Fibroblast of upper back skin (primary cell): ENCODE measurements at regions not wholly inside any gene's neighbourhood (a gene's known extent, or its start where the extent isn't known, plus 50 kb on each side); places are given as distances from the start of the nearest gene placed in this dataset.
A peak's percentile ranks its signal among the peaks of the same experiment; 100 is the strongest.
"Not testable (repeated sequence)": the region's sequence is repeated elsewhere in the genome, so short reads cannot be mapped to it uniquely, and the experiment has no call there.

ENCODE experiments used
- DNase-seq: peaks from one replicate; pipeline ENCODE4 v3.0.0-alpha.2; 2013

DNA sequence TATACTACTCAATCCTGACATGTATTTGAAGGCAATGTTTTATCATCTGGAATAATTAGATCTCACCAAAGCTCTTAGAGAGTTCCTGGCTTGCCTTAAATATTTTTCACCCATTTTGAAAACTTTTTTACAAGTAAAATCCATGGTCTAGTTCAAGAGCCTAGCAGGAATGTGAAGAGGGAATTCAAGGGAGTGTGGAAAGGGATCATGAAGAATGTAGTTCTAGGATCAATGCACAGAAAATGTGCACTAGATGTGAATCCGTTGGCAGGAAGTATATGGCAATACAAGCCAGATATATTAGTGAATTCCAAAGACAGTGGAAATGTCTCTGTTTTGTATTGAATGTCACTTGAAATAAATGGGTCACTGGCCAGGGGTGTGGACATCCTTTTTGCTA is 167.9 kb upstream of the MOCS2 start:
- DNase-seq = no peak

DNA sequence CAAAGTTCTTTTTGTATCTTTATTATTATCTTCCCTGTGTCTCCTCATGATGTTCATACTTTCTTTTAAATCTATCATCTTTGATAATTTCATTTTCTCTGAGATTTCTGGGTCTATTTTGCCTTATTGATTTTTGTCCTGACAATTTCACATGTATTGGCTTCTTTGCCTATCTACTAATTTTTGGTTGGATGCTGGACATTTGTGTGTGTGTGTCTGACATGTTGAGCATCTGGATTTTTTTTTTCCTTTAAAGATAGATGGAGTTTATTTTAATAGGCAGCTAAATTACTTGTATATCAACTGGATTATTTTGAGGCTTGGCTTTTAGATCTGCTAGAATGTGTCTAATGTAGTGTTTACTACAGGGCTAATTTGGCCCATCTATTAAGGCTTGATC is 178.0 kb upstream of the MOCS2 start:
- DNase-seq = no peak

DNA sequence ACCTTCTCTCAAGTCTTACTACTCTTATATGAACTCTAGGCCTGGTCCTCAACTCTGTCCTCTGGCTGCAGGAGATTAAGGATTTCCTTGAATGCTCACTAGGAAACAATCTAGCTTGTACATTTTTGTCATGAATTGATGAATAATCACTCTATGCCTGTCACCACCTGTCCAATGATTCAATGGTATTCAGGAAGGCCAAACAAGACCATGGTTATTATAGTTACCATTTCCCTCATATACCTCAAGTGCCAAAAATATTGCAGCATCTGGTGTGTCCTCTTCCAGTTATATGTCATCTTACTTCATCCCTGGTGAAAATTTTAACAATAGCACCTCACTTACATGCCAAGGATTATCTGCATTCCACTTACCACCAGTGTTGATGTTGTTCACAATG is 179.0 kb upstream of the MOCS2 start:
- DNase-seq = peak; percentile 45

DNA sequence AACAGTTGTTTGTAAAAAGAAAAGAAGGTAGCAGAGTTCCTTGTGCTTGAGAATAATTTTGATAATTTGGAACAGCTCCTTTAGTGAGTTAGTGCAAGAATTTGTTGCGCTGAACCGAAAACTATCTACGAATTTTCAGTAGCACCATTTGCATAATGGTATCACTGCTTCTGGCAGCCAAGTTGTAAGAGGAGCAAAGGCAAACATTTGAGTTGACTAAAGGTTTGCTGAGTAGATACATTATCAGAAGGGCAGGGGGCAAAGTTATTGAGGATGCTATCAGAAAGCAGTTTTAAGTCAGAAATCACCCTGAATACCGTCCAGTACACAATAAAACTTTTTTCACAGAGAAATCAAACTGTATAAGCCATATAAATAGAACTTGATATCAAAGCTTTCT is 181.5 kb upstream of the MOCS2 start:
- DNase-seq = no peak

DNA sequence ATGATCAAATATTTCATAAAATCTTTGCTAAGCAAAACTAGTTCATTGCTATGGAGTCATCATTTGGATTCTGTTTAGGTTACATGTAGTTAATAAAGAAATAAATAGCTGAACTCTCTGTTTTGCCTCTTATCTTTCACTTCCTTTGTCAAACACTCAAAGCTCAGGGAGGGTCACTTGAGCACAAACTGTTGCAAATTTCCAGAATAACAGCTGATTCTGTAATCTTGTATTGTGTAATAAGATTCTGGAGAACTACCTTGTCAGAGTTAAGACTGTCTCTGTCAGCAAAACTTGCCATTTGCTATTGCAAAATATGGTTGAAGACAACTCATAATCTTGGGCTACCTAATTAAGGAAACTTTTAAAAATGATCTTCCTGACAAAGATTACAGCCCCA is 182.0 kb upstream of the MOCS2 start:
- no peak for DNase-seq

DNA sequence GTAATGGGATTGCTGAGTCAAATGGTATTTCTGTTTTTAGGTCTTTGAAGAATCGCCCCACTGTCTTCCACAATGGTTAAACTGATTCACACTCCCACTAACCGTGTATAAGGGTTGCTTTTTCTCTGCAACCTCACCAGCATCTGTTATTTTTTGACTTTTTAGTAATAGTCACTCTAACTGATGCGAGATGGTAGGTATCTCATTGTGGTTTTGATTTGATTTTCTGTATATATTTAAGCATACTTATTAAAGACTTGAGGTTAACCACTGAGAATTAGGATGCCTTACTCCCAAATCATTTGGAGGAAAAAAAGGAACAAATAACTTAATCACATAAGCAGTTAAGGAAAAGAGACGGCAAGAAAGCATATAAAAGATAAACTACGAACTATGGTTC is 181.6 kb upstream of the FST start:
- peak; percentile 49 for DNase-seq

DNA sequence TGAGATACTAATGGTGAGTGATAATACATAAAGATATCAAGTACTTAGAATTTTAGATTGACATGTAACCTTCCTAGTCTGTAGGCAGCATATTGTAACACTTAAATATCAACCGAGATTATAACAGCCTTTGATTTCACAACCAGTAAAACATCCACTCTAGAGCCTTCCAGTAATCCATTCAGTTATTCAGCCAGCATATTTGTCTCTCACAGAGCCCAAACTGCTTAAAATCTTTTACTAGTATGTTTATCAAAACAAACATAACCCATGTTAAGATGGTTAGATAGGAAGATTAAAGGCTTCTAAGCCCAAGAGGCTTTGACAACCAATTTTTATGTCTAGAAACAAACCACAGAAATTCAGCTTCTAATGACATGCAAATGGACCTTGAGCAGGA is 177.9 kb upstream of the FST start:
- peak; percentile 53 for DNase-seq

DNA sequence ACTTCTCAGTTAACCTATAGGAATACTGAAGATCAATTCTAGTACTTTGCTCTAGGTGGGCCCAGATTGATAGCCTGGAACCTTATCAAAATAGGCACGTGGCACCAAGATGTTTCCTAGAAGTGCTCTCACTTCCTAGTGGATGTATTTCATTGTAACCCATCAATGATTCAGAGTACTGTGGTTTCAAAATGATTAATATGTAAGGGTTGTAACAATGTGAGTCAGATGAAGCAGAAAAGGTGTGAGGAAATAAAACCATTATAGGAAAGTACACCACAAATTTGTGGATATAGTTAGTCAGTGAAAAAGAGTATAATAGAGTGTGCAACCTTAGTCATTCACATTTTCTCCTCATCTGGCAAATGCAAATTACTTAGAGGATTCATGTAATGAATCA is 177.3 kb upstream of the FST start:
- DNase-seq = peak; percentile 85

DNA sequence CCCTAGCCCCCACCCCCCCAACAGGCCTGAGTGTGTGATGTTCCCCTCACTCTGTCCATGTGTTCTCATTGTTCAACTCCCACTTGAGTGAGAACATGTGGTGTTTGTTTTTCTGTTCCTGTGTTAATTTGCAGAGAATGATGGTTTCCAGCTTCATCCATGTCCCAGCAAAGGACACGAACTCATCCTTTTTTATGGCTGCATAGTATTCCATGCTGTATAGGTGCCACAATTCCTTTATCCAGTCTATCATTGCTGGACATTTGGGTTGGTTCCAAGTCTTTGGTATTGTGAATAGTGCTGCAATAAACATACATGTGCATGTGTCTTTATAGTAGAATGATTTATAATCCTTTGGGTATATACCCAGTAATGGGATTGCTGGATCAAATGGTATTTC is 175.1 kb upstream of the FST start:
- DNase-seq = not testable (repeated sequence)

DNA sequence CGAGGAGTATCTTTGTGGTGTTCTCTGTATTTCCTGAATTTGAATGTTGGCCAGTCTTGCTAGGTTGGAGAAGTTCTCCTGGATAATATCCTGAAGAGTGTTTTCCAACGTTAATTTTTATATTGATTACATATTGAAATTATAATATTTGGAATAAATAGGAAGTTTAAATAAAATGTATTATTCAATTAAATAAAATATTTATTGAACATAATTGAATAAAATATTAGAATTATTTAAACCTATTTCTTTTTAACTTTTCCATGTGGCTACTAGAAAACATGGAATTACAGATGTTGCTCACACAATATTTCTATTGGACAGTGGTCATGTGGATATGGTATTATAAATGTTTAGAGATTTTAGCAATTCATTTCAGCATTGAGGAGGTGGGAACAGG is 170.8 kb upstream of the FST start:
- DNase-seq = no peak

DNA sequence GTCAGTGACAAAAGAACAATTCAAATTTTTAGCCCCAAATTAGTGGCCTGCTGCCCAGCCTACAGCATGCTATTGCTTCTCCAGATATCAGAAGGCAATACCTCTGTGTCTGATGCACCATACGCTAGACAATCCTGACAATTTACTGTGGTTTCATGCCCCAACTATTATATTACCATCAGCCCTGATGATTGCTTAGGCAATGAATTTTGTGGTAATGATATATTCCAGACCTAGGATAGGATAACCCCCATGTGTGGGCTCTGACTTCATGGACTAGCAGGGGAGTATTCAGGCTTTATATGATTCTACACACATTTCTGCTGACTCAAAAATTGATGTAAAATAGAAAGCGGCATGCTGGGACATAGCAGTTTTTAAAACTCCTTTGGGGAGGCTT is 168.7 kb upstream of the FST start:
- peak; percentile 55 for DNase-seq

DNA sequence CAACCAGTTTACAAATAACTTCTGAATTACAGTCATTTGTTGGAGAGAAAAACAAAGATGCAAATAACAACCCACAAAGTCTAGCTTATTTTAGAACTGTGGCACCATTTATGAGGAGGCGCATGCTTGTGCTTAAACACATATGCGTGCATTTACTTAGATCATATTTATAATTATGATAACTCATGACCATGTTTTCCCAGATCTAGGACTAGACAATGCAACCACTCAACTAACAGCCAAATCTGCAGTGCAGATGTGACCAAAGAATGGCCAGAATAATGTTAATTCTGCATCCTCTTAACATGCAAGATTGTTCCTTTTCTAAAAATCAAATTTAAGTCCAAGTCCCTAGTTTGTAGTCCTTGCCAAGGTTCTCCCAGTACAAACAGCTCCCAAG is 167.3 kb upstream of the FST start:
- no peak for DNase-seq

DNA sequence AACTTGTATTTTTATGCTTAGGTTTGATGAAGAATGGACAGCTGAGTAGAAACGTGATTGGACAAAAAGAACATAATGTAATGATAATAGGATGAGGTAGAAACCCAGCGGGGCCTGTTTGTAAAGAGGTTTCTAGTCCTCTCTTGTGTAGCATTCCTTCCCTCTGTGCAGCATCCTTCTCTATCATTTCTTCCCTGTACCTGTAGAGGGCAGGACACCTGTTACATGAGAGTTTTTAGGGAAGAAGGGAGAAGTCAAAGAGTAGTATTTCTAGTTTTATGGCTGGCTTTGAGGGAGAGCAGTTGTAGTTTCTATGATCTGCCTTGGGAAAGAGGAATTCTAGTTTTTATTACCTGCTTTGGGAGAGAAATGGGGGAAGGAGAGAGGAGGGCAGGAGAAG is 162.1 kb upstream of the FST start:
- DNase-seq = no peak

DNA sequence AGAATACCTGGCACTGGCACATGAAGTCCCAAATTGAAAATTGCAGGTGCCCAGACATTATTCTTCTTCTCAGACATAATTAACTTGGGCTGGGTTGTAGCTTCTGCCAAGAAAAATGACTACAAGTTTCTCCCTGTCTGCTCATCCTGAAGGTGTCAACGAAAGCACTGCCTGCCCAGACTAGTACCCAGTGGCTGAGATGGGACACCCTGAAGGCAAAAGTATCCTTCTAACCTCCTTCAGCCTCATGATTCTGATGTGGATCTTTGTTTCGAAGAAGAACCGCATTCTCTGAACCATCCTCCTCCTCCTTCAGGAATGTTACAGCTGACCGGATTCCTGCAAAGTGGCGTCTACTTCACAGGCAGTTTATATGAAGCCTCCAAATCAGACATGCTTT is 161.1 kb upstream of the FST start:
- no peak for DNase-seq

DNA sequence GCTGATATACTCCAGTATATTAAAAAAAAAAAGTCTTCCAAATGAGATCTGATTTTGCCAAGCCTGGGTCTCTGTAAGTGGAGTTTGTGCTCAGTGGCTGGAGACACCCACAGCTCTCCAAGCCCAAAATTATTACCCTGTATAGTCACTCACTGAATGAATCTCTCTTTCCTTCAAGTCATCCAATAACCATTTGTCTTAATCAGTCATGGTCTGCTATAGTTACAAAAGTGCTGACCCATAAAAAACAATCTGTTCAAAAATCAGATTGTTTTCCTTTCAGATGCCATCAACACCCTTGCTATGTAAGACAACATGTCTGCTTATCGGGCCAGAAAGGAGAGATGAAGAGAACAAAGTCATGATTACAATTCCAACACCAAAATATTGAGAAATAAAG is 159.4 kb upstream of the FST start:
- DNase-seq = no peak

DNA sequence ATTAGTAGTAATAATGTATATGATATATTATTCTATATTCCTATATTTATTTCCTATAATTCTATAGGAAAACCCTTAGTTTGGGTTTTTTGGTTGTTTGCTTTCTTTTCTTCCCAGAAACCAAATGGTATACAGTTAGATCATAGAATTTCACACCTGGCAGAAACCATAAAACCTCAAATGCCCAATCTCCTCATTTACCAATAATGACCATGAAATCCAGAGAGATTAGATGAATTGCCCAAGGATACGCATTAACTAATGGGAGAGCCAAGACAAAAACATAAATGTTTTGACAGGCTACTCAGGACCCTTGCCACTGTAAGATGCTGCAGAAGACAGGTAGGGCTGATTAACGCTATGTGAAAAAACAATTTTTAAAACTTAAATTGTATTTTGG is 158.7 kb upstream of the FST start:
- DNase-seq = no peak

DNA sequence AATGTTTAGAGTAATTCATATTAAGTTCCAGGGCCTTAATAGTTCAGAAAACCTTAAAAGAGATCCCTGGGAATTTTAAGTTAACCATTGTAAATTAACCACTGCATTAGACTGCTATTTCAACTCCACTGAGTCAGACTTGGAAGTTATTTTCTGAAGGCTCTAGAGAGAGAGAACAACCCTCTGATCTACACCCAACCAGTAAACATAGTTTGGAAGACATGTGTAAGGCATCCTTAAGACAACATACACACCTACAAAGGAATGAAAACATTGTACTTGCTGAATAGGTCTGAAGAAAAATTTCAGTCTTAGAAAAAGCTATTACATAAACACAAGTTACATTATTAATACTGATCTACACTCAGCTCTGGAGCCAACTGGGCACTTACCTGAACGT is 158.2 kb upstream of the FST start:
- no peak for DNase-seq

DNA sequence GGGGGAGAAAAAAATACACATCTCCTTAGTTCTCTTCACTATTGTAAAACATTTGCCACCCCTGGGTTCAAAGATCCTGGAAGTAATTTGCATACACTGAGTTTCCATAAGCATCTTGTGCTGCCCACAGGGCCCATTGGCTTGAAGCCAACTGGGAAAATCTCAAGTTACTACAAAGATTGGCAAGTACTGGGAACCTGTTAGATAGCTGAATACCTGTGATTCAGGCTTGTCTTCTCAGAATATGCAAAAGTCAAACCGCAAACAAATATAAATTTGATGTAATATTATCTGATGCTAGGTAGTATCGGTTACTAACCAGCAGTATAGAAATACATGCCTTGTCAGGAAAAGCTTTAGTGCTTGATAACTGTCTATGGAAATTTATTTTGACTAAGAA is 156.9 kb upstream of the FST start:
- no peak for DNase-seq

DNA sequence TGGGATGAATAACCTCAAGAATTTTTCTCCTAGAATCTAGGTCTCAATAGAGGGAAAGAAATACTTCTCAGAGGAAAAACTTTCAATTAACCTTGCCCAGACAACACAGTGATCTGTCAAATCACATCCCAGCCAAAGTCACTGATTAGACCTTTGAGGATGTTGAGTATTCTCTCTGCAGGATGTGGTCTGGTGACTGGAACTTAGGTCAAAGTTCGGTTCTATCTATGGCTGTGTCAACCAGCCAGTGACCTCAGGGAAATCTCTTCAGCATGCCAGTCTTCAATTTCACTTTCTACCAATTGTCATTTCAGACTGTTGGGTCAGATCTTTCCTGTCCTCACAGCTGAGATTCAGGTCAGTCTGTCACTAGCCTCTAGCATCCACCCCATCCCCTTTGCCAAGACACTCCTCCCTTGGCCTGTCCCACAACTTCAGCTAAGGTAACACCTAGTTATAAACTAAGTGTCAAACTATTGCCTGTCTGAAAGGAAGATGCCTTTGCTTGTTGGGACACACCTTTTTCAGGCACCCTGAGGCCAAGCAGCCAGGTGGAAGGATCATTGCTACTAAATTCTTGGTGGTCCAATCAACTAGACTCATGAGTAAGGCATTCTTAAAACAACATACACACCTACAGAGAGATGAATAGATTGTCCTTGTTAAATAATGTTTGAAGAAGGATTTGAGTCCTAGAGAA is 156.3 kb upstream of the FST start:
- no peak for DNase-seq

DNA sequence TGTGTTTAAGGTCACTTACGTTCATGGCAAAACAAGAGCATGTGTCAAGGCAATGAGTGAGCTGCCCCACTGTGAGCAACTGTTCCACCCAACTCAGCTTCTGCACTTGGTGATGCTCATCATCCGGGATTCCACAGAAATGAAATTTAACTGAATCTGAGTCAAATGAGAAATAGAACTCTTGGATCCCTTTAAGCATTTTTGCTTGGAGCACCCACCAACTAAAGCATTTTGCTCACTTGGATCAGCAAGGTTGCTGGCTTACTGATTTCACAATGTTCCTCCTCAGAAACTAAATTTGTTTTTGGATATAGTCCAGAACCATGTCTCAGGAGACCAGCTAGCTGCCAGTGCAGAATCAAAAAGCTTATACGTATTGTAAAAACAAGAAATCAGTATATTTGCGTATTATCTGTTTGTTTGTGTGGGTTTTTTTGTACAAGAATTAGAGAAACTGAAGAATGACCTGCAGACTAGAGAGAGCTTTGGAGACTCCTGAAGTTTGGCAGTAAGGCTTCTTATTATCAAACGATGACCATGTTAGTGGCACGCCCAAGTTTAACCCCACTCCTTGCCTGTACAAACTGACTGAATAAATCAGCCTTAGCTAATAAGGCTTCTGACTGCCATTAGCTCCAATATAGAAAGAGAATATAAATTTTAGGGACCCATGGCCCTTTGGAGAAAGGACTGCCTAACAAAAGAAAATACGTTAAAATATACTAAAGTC is 153.8 kb upstream of the FST start:
- peak; percentile 48 for DNase-seq

DNA sequence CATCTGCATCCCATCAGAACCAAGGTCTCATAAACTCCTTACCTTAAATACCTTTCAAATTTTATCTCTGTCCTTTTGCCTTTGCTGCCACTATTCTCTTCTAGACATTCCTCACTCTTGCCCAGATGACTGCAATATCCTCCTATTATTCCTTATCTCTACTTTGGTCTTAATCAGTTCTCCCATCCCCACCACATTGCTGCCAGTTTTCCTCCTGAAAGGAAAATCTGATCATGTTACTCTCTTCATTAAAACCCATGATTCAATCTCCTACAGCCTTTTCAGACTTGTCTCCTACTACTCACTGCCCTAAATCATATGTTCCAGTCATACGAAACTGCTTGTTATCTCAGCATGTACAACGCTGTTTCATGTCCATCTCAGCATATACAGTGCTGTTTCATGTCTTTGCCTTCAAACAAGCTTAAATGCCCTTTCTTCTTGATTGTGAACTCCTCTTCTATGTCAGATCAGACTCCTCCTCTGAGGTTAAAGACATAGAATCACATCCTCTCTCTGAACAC is 152.6 kb upstream of the FST start:
- DNase-seq = no peak

DNA sequence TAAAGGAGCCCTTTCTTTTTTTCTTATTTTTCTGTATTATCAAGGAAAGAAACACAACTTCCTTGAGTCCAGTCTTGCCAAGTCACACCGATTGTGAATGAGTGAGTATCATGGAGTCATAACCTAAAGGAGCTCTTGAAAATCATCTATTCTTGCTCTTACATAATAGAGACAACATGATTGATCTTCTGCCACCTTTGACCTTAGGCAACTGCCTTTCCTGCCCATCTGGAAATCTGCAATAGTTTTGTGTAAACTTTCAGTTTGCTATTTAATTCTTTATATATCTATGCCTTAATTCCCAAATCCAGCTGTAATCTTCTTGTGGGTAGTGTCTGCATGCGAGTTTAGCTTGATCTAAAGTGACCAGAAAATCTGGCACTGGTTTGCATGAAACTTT is 149.9 kb upstream of the FST start:
- DNase-seq = no peak

DNA sequence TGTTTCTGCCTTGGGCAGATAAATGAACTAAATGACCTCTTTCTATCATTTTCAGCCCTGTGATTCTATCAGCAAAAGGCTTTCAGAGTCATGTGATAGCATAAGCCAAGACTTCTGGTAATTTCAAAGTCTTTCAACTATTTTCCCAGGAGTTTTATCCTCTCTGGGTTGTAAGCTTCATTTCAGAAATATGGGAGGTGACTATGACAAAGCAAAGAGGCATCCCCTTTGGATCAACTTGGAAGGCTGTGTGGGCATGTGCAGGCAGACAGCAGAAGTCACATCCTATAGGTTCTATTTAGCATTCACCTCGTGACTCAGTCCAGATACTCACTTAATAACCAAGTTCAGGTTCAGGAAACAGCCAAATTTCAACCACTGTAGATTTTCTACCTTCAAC is 149.0 kb upstream of the FST start:
- DNase-seq = peak; percentile 85

DNA sequence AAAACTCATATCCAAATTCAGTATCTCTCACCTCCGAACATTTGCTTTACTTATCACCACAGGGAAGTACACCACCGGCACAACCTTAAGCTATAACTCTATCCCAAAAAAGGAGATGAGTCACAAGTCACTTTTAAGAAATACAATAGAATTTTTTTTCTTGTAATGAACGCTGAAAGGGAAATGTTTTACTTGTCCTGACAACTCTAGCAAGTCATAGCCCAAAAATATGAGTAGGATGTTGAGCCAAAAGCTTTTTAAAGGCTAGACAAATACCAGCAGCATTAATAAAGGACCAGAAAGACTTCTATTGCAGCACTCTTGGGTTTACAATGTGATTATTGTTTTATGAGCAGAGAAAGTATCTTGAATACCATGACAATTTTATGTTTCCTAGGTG is 147.3 kb upstream of the FST start:
- DNase-seq = peak; percentile 81

DNA sequence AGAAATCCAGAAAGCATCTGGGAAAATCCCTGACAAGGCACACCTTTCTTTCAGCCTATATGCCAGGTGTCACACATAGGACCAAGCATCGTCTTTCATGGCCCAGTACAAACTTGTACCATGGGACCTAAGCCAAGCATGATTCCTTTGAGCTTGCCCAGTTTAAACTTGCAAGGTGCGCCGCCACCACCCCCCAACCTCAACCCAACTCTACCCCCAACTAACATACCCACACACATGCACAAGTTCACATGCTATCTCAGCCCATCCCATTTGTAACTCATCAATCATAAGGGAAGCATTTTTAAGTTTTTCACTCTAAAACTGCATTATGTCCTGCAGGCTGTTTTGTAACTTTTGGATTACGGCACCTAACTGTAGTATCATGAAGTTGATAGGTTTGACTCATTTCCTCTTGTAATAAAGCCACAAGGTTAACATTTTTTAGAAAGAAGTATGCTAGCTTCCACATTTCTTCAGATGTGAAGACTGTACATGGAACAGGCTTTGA is 145.9 kb upstream of the FST start:
- DNase-seq = peak; percentile 81
